Cerebellar cortex (tissue), 1 donor: ENCODE measurements at regions not wholly inside any gene's neighbourhood (a gene's known extent, or its start where the extent isn't known, plus 50 kb on each side); places are given as distances from the start of the nearest gene placed in this dataset.

Experiments used
- DNase-seq: peaks from one replicate; pipeline ENCODE4 v3.0.0-alpha.2; 2015; ENCODE audit warnings: low spot score

DNA sequence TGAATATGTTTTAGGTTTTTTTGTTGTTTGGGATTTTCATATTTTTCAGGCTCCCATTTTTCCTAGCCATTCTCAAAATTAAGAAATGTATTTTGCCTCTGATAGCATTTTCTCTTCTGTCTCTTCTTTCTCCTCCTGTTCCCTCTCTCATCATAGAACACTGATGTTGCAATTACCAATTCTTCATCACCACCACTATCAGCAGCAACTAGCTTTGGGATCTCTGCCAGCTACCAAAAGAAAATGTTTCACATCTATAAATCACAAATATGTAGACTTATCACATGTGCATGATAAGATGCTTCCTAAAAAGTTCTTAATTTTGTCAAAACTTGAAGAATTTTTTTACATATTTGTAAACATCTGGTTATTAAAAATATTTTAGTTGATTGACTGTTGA lies 887.1 kb downstream of the MAT2B start:
- DNase-seq = no peak

DNA sequence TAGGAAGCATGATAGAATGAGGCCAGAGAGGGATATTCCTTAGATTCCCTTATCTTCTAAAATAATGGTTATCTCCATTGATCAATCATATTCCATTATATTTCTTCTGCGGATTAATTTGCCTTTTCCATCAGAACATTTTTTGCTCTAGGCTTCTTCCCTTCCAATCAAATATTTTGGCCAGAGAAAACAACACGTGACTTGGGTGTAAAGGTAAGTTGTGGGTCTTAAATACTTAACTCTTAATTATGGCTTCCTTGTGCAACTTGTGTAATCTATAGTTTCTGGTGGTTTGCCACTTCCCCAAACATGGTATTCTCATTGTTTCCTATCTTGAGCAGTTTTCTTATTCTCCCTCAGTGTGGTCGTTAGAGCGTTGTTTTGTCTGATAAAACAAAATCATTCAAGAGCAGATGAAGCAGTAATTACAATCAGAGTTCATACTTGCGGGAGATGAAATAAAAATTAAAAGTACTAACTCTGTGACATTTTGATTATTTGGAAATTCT lies 889.3 kb downstream of the MAT2B start:
- DNase-seq = no peak

- DNase-seq = no peak
These were observed 907.1 kb downstream of the MAT2B start for GRCh38 chr5:164412531-164412930.

DNA sequence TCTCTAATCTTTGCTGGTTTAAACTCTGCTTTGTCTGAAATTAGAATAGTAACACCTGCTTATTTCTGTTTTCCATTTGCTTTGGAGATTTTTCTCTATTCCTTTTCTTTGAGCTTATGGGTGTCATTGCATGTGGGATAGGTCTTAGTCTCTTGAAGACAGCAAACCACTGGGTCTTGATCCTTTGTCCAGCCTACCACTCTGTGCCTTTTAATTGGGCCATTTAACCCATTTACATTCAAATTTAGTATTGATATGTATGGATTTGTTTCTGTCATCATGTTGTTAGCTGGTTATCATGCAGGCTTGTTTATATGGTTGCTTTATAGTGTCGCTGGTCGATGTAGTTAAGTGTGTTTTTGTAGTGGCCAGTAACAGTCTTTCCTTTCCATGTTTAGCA lies 914.7 kb downstream of the MAT2B start:
- no peak for DNase-seq

DNA sequence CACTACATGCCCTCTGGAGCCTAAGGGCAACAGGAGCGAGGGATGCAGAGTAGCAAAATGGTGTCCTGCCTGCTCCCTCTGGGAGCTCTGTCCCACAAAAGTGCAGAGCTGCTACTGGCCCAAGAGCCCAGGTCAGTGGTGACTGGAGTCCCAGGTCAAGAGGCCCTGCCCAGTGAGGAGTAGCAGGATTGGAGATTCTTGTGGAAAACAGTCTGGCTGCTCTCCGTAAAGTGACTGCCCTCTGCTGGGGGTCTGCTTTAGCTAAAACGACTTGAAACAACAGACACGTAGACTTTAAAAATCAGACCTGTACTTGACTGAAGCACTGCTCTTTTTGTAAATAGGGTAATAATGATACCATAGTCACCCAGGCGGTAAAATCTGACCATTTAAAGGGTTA lies 917.0 kb downstream of the MAT2B start:
- peak; percentile 14 for DNase-seq

DNA sequence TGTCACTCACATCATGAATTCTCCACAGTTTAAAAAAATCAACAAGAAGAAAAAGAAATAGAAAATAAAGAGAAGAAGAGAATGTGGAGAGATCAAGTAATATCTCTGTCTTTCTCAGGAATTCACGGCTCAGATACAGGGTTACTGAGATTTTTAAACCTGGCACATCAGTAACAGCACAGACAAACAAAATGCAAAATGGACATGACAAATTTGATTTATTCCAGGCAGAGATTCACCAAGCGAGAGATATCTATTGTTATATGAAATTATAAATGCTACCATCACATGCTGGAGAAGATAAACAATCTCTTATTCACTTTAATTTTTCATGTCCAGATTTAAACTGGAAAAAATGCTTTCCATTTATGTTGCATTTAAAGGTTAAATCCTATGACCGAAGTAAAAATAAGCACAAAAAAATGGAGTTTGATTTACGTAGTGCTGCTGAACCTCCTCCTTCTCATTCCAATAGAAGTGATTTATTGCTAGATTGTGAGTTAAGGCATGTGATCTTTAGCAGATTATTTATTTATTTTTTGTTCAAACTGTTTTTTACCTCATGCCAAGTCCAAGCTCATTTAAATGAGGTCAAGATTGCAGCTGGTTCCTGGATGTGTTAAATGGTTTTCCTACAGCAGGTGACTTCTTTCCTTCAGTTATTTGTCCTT lies 926.4 kb downstream of the MAT2B start:
- no peak for DNase-seq

GRCh38 chr5:164433106-164433870 lies 927.9 kb downstream of the MAT2B start:
- no peak for DNase-seq

GRCh38 chr5:164435576-164435975 lies 930.2 kb downstream of the MAT2B start:
- no peak for DNase-seq

DNA sequence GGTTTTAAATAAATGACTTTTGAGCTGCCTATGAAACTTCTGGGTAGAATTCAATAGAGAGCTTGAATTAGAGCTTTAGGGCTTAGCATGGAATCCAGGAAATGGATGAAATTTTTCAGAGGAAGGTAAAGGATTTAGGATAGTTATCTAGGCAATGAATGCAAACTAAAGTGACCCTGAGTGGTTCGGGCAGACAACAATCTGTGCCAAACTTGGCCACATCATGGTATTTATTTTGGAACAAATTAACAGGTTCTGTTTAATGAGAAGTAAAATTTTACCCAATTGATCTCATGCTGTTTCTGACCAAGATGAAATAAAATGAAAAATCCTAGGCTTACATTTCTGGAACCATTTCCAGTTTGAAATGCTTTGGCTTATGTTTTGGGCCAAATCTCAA lies 934.4 kb downstream of the MAT2B start:
- DNase-seq = no peak

GRCh38 chr5:164449460-164449859 lies 944.0 kb downstream of the MAT2B start:
- no peak for DNase-seq

DNA sequence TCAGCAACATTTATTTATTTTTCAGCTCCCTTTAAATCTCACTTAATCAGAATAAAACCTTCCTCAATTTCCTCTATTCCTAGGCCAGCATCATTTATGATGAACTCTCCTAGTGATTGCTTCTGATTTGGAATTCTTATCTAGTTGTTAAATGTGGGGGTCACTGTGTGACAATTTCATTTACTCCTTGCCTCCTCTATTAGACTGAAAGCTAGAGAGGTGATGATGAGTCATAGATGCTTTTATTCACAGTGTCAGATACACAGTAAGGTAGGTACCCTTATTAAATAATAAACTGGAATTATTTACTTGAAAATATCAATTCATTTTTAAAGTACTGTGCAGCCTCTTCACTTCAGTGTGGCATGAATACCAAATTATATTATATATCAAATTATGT lies 960.6 kb downstream of the MAT2B start:
- no peak for DNase-seq

- DNase-seq = no peak
These were observed 964.9 kb downstream of the MAT2B start for GRCh38 chr5:164470312-164470711.

- DNase-seq = no peak
These were observed 966.7 kb downstream of the MAT2B start for GRCh38 chr5:164472165-164472564.

DNA sequence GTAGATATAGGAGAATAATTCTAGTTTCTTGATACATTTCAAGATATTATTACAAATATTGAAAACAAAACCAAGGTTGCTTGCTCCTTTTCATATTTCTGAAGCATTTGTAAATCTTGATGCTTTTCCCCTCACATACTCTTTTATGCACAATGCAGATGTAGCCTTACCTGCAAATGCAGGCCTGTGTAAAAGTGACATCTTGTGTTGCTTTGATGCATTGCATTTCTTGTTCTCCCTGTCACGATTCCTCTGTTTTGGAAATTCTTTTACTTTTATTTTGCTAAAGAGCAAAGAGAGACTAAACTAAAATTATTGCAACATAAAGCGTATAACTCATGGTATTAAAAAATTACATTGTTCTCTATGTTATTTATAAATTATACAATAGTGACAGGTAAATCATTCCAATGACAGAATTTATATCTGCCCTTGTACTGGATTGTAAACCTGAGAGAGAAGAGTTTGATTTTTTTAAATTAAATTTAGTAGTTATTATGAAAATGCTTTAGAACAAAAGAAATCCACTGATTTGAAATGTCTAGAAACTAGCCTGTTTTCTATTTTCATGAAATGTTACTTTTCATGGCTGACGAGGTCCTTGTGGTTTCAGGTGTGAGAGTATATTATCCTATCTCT lies 970.0 kb downstream of the MAT2B start:
- peak; percentile 16 for DNase-seq

DNA sequence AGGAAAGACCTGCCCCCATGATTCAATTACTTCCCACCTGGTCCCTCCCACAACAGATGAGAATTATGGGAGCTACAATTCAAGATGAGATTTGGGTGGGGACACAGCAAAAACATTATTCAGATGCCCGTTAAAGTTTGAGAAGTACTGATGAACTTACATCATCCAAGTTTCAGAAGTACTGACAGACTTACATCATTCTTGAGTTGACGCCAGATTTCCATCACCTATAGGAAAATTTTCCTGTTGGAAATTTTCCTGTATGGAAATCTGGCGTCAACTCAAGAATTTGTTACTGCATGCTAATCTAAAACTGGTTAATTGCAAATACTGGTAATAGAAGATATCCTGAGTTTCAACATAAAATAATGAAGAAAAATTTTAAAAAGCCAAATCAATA lies 975.9 kb downstream of the MAT2B start:
- no peak for DNase-seq

- DNase-seq = no peak
These were observed 976.9 kb downstream of the MAT2B start for GRCh38 chr5:164482351-164482750.

GRCh38 chr5:164484948-164485347 lies 979.5 kb downstream of the MAT2B start:
- no peak for DNase-seq

GRCh38 chr5:164487939-164488338 lies 982.5 kb downstream of the MAT2B start:
- no peak for DNase-seq

DNA sequence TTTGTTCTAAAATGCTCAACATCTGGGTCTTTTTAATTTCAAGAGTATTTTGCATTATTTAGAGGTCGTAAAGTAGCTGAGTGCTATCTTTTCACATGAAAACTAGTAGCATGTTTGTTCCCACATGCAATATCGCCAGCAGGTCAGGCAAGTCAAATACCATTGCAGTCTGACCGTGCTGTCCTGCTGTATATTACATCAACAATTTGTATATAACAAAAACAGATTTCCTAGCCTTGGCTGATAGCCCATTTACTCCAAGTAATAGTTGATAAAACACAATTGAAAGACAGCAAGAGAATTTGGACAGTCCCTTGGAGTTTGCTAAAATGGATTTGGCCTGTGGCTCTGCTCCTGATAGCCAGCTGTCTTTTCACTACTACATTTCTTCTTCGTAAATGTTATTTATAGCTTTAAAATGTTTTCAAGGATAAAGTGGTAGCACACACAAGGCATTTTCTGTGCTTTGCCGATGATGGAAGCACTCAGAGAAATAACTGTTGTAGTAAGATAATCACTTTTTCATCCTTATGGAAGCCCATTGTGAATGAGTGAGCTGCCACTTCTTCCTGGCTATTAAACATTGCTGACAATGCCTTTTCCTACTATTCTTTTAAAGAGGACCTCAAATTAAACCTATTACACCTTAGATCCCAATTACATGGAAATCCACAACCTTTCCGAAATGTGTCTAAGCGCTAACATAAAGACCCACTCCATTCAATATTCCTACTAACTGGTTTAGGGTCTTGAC lies 992.1 kb downstream of the MAT2B start:
- no peak for DNase-seq

GRCh38 chr5:164498438-164498837 lies 993.0 kb downstream of the MAT2B start:
- DNase-seq = no peak

DNA sequence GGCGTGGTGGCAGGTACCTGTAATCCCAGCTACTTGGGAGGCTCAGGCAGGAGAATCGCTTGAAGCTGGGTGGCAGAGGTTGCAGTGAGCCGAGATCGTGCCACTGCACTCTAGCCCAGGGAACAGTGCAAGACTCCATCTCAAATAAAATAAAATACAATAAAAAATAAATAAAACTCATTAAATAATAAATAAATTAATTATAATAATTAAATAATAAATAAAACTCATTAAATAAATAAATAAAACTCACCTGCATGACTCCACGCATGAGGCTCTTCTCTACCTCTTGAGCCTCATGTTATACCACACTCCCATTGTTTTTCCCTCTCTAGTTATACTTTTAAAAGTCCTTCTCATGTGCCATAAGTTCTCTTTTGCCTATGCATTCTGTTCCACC lies 995.4 kb downstream of the MAT2B start:
- DNase-seq = no peak

- DNase-seq = no peak
These were observed 995.9 kb downstream of the MAT2B start for GRCh38 chr5:164501344-164501743.
